Bone marrow (tissue), 2 donors: ENCODE measurements at regions not wholly inside any gene's neighbourhood (a gene's known extent, or its start where the extent isn't known, plus 50 kb on each side); places are given as distances from the start of the nearest gene placed in this dataset.
"Not testable (repeated sequence)": the region's sequence is repeated elsewhere in the genome, so short reads cannot be mapped to it uniquely, and the experiment has no call there.

Experiments
- DNase-seq, 2 donors: peaks; one replicate each; lab custom pipeline; 2025; lab: John Stamatoyannopoulos, UW

DNA sequence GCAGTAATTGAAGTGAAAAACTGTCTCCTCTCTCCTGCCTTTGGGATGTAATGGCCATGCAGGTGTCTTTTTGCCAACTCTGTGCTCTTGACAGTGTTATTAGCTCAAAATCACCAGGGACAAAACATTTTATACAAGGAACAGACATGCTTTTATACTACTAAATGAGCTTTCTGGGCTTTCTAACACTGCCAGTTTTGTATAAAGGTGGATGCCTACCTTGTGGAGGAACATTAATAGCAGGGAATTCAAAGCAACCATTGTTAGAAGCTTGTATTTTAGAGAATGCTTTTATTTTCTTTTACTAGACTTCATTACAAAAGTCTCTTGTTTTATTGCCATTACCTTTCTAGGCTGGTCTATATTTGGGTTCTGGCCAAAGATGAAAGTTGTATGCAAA lies 54.7 kb upstream of the ARSJ start:
- no peak for DNase-seq

DNA sequence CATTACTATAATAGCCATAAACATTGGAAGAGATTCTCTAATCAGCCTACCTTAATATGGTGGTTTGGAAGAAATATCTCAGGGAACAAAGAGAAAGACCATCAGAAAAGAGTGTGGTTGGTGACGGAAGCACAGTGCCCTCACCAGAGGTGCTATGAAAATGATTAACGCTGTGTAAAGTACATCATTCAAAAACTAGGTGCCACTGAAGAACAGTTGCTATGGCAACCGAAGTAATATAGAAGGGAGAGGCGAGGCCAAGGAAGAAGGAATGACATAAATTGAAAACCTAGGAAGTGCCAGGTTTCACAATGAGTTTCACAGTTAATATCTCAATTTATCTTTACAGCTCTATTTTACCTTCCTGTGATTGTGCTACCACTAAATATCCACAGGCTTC lies 57.0 kb upstream of the ARSJ start:
- no peak for DNase-seq

DNA sequence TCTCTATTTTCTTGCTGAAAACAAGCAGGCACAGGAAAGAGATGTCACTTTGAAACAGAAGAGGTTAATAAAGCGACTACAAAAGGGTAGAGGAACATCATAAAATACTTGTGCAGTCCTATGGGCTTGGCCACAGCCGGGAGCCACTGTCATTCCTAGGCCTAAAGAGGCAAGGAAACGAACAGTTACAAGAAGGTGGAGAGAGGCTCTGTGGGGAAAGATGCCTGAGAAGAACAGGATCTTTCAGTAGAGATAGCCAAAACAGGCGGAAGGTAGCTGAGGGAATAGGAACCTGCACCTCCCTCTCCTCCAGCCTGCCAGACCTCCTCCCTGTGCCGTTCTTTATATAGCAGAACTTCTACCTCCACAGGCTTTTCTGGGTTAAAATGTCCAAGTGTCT lies 57.4 kb upstream of the ARSJ start:
- DNase-seq, result no peak

DNA sequence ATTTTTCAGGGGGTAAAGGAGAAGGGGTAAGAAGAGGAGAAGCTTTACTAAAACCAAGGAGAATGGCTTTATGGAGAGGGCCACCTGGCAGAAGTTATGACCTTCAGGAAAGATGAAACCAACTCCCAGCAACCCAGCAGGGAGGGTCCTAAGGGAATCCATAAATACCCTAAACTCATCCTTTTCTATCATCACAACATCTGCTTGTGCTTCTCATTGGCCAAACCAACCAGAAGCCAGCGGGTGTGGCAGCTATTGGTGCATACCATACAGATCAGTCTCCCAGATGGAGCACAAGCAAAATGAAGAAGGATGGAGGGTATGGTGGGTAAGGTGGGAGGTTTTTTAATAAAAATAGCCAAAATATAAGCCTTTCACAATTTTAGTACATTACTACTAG lies 58.5 kb upstream of the ARSJ start:
- no peak for DNase-seq

DNA sequence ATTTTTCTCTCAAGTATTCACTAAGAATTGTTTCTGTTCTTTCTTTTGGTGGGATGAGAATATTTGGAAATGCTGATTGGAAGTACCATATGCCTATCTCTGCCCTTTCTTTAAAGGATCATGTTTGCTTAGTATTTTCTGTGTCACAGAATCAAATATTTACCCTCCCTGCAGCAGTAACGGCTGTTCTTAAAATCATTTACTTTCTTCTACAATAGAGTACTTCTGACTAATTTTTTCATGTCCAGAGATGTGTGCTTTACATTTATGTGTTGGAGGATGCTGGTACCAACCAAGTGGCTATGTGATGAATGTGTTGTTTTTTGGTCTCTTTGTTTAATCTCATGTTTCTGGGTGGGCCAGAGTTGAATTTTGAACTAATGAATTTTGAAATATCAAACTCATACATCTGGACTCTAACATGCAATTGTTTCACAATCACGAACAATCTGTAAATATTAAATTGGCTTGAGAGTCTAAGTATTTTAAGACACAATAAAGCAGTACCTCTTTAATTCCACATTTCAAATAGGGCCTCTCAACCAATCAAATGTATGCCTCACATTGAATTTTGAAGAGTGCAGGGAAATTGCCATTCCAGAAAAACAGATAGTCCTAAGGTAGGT lies 59.4 kb upstream of the ARSJ start:
- no peak for DNase-seq

DNA sequence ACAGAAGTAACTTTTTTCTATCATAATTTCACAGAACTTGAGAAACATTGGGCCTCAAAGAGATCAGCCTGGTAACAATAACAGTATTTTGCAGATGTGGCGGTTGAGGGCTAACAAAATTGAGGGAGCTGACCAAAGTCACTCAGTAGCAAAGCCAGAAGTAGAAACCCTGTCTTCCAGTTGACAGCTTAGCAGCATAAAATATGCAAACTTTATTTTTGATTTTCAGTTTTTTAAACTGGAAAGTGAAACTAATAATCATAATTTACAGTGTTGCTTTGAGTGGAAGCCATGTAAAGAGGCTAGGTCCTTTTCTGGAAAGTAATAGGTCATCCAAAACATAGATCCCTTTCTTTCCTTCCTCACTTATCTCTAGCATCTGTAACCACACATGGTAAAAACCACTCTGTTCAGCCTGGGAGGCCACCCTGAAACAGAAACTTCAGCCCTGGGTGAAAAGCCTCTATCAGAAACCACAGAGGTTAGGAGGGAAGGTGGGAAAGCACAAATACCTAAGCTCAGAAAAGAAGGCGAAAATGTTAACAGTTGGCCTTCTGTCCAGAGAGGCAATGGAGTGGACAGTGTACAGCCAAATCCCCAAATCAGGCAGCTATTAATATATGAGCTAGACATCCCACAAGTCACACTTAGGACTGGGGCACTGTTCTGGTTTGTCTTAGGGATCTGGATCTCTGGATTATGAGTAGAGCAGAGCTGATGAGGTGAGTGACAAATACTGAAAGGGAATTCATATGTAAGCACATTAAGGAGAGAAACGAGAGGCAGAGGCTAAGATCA lies 61.1 kb upstream of the ARSJ start:
- no peak for DNase-seq

DNA sequence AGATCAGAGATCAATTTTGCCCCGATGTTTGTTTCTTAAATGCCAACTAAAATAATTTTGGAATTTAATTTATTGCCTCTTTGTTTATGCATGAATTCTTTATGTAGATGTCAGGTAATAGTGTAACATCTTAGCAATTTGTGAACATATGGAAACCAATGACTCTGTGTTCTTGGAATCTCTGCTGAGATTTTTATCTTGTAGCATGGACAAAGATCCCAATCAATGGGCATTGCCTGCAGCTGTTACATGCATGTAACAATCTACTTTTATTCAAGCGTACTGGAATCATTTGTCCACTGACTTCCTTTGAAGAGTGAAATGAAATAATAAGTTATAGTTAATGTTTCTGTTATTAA lies 61.6 kb upstream of the ARSJ start:
- no peak for DNase-seq

DNA sequence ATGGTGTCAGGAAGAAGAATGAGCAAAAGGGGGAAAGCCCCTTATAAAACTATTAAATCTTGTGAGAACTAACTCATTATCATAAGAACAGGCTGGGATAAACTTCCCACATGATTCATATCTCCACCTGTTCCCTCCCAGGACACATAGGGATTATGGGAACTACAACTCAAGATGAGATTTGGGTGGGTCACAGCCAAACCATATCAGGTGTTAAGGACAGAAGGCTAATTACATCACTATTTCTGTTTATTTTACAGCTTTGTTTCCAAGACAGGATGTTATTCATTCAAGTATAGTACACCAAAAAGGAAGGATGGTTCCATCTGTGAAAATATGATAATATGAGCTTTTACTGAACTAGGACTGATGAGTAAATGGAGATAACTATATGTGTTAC lies 63.7 kb upstream of the ARSJ start:
- DNase-seq, result no peak

DNA sequence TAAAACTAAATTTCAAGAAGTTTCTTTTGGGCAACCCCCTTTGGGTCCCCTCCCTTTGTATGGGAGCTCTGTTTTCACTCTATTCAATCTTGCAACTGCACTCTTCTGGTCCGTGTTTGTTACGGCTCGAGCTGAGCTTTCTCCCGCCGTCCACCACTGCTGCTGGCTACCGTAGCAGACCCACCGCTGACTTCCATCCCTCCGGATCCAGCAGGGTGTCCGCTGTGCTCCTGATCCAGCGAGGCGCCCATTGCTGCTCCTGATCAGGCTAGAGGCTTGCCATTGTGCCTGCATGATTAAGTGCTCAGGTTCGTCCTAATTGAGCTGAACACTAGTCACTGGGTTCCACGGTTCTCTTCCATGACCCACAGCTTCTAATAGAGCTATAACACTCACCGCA lies 64.9 kb upstream of the ARSJ start:
- DNase-seq, result not testable (repeated sequence)

DNA sequence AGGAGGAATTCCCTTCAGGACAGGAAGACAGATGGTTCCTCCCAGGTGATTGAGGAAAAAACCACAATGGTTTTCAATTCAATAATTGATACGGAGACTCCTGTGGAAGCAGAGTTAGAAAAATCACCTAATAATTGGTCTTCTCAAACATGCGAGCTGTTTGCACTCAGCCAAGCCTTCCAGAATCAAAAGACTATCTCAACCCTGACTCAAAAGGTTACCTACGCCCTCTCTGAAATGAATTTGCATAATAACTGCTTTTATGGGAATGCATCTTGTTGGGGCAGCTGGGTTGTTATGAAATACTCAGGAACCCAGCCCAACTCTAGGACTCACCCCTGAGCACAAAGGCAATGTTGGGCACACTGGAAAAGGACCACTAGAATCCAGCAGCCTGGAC lies 66.9 kb upstream of the ARSJ start:
- no peak for DNase-seq

DNA sequence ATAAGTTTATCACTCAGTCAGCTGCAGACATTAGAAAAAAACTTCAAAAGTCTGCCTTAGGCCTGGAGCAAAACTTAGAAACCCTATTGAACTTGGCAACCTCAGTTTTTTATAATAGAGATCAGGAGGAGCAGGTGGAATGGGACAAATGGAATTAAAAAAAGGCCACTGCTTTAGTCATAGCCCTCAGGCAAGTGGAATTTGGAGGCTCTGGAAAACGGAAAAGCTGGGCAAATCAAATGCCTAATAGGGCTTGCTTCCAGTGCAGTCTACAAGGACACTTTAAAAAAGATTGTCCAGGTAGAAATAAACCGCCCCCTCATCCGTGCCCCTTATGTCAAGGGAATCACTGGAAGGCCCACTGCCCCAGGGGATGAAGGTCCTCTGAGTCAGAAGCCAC lies 68.7 kb upstream of the ARSJ start:
- not testable (repeated sequence) for DNase-seq

DNA sequence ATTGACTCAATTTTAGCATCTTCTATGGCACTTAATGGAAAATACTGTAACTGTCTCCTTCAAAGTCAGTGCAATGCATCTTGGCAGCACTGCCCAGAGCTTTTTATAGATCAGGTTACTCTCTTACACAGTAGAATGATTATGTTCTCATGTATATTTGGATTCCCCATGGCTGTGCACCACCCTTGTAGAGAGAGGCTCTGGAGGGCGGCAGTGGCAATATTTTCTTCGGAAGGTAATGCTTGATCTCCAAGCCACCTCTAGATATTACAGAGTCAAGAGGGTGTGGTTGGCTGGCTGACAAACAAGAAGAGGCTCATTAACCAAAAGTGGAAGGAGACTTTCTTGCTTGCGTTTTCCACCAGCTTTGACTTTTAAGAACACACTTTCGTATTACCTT lies 72.8 kb upstream of the ARSJ start:
- no peak for DNase-seq

DNA sequence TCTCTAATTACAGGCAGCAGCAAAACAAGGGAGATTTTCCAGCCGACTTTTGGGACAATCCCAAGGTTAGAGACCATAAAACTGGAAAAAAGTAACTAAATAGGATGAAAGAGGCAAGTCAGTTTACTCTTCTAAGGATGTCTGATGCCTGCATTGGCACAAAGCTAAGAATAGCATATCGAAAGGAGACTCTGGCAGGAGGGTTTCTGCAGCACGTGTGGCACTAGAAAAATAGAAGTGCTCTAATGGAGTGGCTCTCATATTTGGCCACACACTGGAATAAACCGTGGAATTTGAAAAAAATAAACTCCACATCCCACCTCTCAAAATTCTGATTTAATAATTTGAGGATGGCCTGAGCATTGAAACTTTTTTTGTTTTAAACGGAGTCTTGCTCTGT lies 77.2 kb upstream of the ARSJ start:
- no peak for DNase-seq

DNA sequence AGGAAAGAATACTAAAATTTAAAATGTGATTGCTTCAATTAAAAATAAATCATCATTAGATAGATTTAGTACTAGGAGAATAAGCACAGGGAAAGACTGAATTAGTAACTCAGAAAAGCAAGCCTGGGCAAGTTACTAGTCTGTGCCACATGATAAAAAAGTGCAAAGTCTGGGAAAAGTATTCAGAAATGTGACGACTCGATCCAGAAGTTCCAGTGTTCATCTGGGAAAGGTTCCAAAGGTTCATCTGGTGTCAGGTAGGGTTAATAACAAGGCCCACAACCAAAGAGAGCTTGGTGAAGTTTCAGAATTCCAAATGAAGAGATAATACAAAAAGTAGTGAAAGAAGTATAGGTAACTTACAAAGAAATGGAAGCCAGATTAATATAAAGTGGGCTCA lies 78.3 kb upstream of the ARSJ start:
- no peak for DNase-seq

DNA sequence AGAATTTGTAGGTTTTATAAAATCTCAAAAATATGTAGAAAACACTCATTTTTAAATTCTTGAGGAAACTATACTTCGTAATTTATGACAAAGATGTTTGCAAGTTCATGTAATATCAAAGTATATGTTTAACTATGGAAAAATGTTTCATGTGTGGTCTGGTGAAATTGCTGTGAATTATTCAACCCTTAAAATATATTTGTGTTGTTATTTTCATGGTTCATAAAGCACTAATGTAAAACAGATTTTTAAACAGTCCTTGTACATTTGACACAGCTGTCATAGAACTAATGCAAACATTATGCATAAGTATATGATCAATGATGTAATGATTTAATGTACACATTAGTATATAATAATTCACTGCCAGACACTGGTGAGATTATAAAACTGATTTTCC lies 83.1 kb upstream of the ARSJ start:
- no peak for DNase-seq

DNA sequence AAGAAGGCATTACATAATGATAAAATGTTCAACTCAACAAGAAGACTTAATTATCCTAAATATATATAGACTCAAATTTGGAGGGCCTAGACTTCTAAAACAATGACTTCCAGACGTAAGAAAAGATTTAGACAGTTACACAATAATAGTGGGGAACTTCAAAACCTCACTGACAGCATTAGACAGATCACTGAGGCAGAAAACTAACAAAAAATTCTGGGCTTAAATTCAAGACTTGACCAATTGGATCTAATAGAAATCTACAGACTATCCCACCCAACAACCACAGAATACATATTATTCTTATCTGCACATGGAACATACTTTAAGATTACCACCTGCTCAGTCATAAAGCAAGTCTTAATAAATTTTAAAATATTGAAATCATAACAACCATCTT lies 93.3 kb upstream of the ARSJ start:
- no peak for DNase-seq

DNA sequence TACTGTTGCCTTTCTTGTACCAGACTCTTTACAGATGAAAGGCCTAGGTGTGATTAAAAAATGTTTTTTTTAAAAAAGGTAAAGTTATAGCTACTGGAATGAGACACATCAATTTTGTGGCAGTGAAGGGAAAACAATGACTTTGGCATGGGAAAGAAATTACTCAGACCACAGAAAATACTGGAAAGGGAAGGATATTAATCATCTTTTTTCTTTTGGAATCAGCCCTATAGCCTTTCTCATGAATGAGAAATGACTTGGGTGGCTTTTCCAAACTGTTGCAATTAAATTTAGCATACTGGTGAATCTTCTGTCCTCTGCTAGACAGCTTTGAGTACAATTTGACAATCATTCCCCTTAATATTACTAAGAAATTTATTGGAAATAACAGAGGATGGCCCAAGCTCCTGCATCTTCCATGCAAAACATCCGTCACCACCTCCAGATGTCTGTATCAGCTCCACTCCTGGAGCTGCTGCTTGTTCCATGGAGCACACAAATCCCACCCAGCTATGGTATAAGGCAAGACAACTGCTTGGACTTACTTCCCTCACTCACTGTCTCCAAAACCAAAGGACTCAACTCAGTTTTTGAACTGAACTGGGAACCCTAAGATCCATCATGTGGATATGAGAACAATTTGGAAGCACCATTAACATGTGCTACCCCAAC lies 97.6 kb upstream of the ARSJ start:
- no peak for DNase-seq

DNA sequence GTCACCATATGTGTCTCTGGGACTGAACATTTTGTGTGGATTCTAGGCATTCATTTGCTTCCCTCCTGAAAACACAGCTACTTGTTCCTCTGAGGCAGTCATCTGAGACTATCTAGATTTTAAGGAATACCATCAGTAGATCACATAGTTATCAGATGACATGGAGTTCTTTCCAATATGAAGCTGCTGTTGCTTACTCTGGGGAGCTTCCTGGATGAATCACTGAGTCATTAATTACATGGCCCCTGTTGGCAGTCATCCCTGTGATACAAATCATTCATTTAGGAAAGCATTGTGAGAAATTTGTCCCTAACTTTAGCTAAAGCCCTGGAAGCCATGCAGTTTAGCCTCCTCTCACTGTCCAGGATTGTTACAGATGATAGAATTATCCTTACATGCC lies 98.2 kb upstream of the ARSJ start:
- DNase-seq, result no peak

DNA sequence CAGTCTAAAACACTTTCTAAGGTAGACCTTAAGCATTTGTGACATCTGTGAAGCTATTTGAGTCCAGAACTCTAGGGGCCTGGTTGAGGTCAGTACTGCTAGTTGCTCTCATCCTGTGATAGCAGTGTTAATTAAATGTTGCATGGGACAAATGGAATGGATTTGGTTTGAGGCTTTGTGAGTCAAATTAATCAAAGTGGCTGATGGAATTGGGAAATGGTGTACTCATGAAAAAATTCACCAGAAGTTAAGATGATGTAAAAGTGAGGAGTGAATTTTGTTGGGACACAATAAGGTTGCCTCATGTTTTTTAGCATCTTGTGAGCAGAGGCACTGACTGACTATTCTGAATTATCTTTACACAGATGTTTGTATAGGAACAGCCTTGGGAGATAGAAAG lies 99.2 kb upstream of the ARSJ start:
- DNase-seq, result no peak

DNA sequence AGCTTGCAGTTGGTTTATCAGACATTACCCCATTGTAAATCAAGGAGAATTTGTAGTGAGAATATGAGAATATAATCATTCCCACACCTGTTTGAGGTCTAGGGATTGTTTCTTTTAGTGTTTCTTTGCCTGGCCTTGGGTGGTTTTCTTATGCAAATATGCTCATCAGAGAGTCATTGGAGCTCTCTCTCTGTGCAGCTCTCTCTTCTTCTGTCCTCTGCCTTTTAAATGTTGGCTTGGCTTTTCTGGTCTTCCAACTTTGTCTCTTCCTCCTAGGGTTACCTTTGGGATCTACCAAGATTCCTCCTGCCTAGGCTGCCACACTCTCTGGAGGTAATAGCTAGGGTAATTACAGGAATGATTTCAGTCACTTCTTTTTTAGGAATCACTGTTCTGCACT lies 102.3 kb upstream of the ARSJ start:
- DNase-seq, result no peak

DNA sequence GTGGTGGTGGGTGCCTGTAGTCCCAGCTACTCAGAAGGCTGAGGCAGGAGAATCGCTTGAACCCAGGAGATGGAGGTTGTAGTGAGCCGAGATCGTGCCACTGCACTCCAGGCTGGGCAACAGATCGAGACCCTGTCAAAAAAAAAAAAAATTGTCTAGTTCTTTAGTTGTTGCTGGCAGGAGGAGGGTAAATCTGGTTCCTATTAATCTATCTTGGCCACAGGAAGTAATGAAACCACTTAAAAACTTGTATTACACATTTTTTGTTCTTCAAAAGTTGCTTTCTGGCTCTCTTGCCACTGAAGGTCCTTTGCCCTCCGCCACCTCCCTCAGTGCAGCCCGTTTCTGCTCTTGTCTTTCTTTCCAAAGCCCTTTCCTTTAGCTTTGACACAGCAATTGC lies 102.9 kb upstream of the ARSJ start:
- DNase-seq, result no peak

DNA sequence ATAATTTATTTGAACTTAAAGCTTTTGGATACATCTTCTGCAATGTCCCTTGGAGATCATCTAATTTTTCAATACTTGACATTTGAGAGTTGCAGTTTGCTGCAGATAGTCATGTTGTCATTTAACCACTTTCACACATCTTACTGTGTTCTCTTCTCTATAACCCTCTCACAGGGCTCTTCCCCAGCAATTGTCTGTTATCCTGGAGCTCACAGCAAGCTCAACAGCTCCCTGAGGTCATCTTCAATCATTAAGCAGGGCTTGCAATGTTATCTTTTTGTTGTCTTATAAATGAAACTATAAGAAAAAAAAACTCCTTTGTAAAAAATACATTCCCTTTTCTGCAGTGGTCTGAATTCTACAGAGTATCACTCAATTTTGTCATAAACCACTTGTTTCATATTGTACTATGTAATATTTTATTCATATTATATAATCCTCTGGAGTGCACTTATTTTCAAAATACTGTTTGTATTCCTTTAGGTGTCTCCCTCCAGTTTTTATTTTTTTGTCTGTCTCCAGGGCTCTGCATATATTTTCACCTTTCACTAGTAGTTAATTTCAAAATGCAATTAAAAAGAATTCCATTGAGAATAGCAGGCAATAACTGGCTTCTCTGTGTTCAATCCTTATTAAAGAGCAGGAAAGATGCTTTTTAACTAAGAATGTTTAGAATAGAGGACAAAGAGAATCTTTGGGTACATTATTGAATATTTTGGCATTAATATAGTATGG lies 106.3 kb upstream of the ARSJ start:
- no peak for DNase-seq
